Right atrium auricular region (tissue), 2 donors: ENCODE measurements at regions not wholly inside any gene's neighbourhood (a gene's known extent, or its start where the extent isn't known, plus 50 kb on each side); places are given as distances from the start of the nearest gene placed in this dataset.

Experiments used
- DNase-seq: peaks from one replicate; pipeline ENCODE4 v3.0.0-alpha.2; 2019; ENCODE audit warnings: low spot score
- H3K27ac ChIP-seq, 2 donors: fragments of 200-600 bp; sonication (generic); 1 replicate in 1 of 2; 2 replicates in 1 of 2; pipeline ENCODE4 v1.5.1; 2016 to 2019
- H3K27me3 ChIP-seq, 2 donors: fragments of 200-600 bp; sonication (generic); one replicate each; pipeline versions ENCODE4 v1.5.1 to v1.6.0; 2017 to 2019
- H3K36me3 ChIP-seq: fragments of 200-600 bp; sonication (generic); one replicate; pipeline ENCODE4 v1.5.1; 2016
- H3K4me1 ChIP-seq, 2 donors: fragments of 200-600 bp; sonication (generic); one replicate each; pipeline versions ENCODE4 v1.5.1 to v1.6.0; 2017 to 2019
- H3K4me3 ChIP-seq, 2 donors: fragments of 200-600 bp; sonication (generic); 1 replicate in 1 of 2; 2 replicates in 1 of 2; pipeline ENCODE4 v1.5.1; 2017 to 2019; ENCODE audit warnings: mild to moderate bottlenecking in 1 of 2, moderate library complexity in 1 of 2
- H3K9me3 ChIP-seq, 2 donors: fragments of 200-600 bp; sonication (generic); one replicate each; pipeline ENCODE4 v1.5.1; 2019
- CTCF ChIP-seq, 2 donors: fragments of 200-600 bp; sonication (generic); IDR thresholded peaks; one replicate each; pipeline ENCODE4 v1.5.1; 2019; ENCODE audit warnings: antibody characterized with exemption in 2 of 2

- DNase-seq = no peak
- Histone ChIP-seq H3K9me3 (no peaks in the 10 kb centered on the region), H3K36me3 (no peaks in the 10 kb centered on the region), H3K4me1 (no peaks in the 10 kb centered on the region), H3K27ac (no peak overlapping the region), H3K4me3 (no peak overlapping the region), H3K27me3 (no peaks in the 10 kb centered on the region)
- no peak for TF ChIP-seq CTCF (IDR thresholded peaks at IDR 0.05)
Observed at GRCh38 chr1:98264727-98265126, 343.9 kb upstream of the DPYD start.

GRCh38 chr1:98260839-98261238, 340.0 kb upstream of the DPYD start:
- Histone ChIP-seq H3K4me3 (no peak overlapping the region), H3K36me3 (no peaks in the 10 kb centered on the region), H3K9me3 (no peaks in the 10 kb centered on the region), H3K27me3 (no peaks in the 10 kb centered on the region), H3K4me1 (no peaks in the 10 kb centered on the region), H3K27ac (no peak overlapping the region)
- no peak for TF ChIP-seq CTCF (IDR thresholded peaks at IDR 0.05)
- DNase-seq = no peak

GRCh38 chr1:98260412-98260811, 339.6 kb upstream of the DPYD start:
- Histone ChIP-seq H3K4me1 (no peaks in the 10 kb centered on the region), H3K36me3 (no peaks in the 10 kb centered on the region), H3K27ac (no peak overlapping the region), H3K27me3 (no peaks in the 10 kb centered on the region), H3K9me3 (no peaks in the 10 kb centered on the region), H3K4me3 (no peak overlapping the region)
- no peak for DNase-seq
- no peak for TF ChIP-seq CTCF (IDR thresholded peaks at IDR 0.05)

GRCh38 chr1:98256700-98257099, 335.9 kb upstream of the DPYD start:
- Histone ChIP-seq H3K27ac (no peak overlapping the region), H3K27me3 (no peaks in the 10 kb centered on the region), H3K36me3 (no peaks in the 10 kb centered on the region), H3K4me3 (no peak overlapping the region), H3K9me3 (no peaks in the 10 kb centered on the region), H3K4me1 (no peaks in the 10 kb centered on the region)
- TF ChIP-seq CTCF (IDR thresholded peaks at IDR 0.05) = no peak
- DNase-seq = no peak

- Histone ChIP-seq H3K4me1 (no peaks in the 10 kb centered on the region), H3K4me3 (no peak overlapping the region), H3K9me3 (peaks cover 0 to 5% of the 10 kb centered on the region in 2 donors), H3K27ac (no peak overlapping the region), H3K36me3 (no peaks in the 10 kb centered on the region), H3K27me3 (no peaks in the 10 kb centered on the region)
- no peak for DNase-seq
- no peak for TF ChIP-seq CTCF (IDR thresholded peaks at IDR 0.05)
Observed at GRCh38 chr1:98253145-98253544, 332.3 kb upstream of the DPYD start.

GRCh38 chr1:98251497-98251896, 330.7 kb upstream of the DPYD start:
- Histone ChIP-seq H3K27me3 (no peaks in the 10 kb centered on the region), H3K4me3 (no peak overlapping the region), H3K4me1 (no peaks in the 10 kb centered on the region), H3K9me3 (peaks cover 0 to 5% of the 10 kb centered on the region in 2 donors), H3K27ac (no peak overlapping the region), H3K36me3 (no peaks in the 10 kb centered on the region)
- no peak for DNase-seq
- TF ChIP-seq CTCF (IDR thresholded peaks at IDR 0.05) = no peak
